Neural cell (in vitro differentiated cells): ENCODE measurements at regions not wholly inside any gene's neighbourhood (a gene's known extent, or its start where the extent isn't known, plus 50 kb on each side); places are given as distances from the start of the nearest gene placed in this dataset.

Experiments used
- EZH2 ChIP-seq: fragments of 200-600, 300-800 bp; shearing (Covaris generic), sonication (generic); IDR thresholded peaks from 2 replicates; pipeline ENCODE4 v1.6.1; 2014; ENCODE audit warnings: antibody characterized with exemption, low read length, borderline replicate concordance, mild to moderate bottlenecking; ENCODE audit not compliant: insufficient read depth, poor library complexity, severe bottlenecking
- RAD21 ChIP-seq: fragments of 450-650 bp; conservative IDR thresholded peaks from 2 replicates; pipeline ENCODE4 v1.6.1; 2014; ENCODE audit warnings: antibody characterized with exemption, mild to moderate bottlenecking, moderate library complexity
- SMC3 ChIP-seq: fragments of 450-650 bp; conservative IDR thresholded peaks from 2 replicates; pipeline ENCODE4 v1.6.1; 2014; ENCODE audit warnings: antibody characterized with exemption, mild to moderate bottlenecking, moderate library complexity; ENCODE audit not compliant: poor library complexity
- TAF1 ChIP-seq: IDR thresholded peaks from 2 replicates; pipeline ENCODE4 v1.6.1; 2012; ENCODE audit warnings: low read depth
- TF ChIP-seq, protein P1 (sequence below): fragments of 450-650 bp; IDR thresholded peaks from 2 replicates; pipeline ENCODE4 v1.5.1; 2014; ENCODE audit warnings: antibody characterized with exemption, mild to moderate bottlenecking, moderate library complexity; ENCODE audit not compliant: poor library complexity, severe bottlenecking

DNA sequence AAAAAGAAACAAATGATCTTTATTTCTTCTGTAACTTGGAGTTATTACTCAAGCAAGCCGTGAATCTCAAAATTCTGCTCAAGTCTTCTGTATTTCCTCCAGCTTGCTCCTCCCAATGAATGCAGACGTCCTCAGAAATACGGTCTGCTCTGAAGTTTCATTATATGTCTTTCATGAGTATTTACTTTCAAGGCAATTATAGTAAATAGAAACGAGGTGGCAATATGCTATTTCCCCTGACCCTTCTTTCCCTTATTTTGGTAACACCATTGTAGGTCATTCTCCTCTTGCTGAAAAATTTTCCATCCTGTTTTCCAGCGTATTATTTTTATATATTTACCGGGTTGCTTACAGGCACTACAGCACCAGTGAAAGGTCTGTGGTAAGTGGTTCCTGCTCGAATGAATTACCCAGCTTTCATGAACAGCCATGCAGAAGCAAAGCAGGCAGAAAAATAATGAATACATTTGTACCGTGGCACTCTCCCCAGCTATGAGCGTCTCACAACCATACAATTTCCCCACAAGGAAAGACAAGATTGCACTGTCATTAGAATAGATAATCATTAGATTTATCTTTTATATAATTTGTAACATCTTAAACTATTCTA lies 350.9 kb upstream of the PKN2 start:
- TF ChIP-seq, protein P1, sequence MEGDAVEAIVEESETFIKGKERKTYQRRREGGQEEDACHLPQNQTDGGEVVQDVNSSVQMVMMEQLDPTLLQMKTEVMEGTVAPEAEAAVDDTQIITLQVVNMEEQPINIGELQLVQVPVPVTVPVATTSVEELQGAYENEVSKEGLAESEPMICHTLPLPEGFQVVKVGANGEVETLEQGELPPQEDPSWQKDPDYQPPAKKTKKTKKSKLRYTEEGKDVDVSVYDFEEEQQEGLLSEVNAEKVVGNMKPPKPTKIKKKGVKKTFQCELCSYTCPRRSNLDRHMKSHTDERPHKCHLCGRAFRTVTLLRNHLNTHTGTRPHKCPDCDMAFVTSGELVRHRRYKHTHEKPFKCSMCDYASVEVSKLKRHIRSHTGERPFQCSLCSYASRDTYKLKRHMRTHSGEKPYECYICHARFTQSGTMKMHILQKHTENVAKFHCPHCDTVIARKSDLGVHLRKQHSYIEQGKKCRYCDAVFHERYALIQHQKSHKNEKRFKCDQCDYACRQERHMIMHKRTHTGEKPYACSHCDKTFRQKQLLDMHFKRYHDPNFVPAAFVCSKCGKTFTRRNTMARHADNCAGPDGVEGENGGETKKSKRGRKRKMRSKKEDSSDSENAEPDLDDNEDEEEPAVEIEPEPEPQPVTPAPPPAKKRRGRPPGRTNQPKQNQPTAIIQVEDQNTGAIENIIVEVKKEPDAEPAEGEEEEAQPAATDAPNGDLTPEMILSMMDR = no peak
- no peak for TF ChIP-seq RAD21
- no peak for TF ChIP-seq SMC3
- no peak for TF ChIP-seq TAF1
- TF ChIP-seq EZH2 = no peak
